ENCODE measurements at regions not wholly inside any gene's neighbourhood (a gene's known extent, or its start where the extent isn't known, plus 50 kb on each side); places are given as distances from the start of the nearest gene placed in this dataset.

GRCh38 chr14:97538749-97539410 lies 741.7 kb downstream of the VRK1 start:
- DNase-seq: no peak
- no peaks in the 10 kb centered on the region for H3K36me3 ChIP-seq (replicated peaks in 1 of 2; ENCODE audit: control insufficient read depth in 1 of 2, insufficient read depth in 2 of 2, low read length in 1 of 2)
- H2AFZ ChIP-seq (ENCODE audit: low read depth): no peak overlapping the region
- H3K79me2 ChIP-seq (ENCODE audit: insufficient read depth): no peaks in the 10 kb centered on the region
- no peaks in the 10 kb centered on the region for H3K4me1 ChIP-seq (ENCODE audit: control insufficient read depth in 1 of 2, insufficient read depth in 2 of 2, low read depth in 1 of 2, low read length in 1 of 2)
- H3K27me3 ChIP-seq (ENCODE audit: insufficient read depth): no peaks in the 10 kb centered on the region
- no peak for TF ChIP-seq EP300 (IDR thresholded peaks at IDR 0.05; ENCODE audit: borderline replicate concordance in 1 of 2, low read depth in 1 of 2, low read length in 1 of 2)
- H3K9me3 ChIP-seq: no peaks in the 10 kb centered on the region
- H3K9me2 ChIP-seq: no peaks in the 10 kb centered on the region
- H3K4me2 ChIP-seq: no peak overlapping the region
- ChIA-PET POLR2A (no interaction called here), CTCF (no interaction called here)
- H3F3A ChIP-seq (replicated peaks; ENCODE audit: insufficient read depth): no peaks in the 10 kb centered on the region
- no peak overlapping the region for H3K9ac ChIP-seq
- WGBS (ENCODE audit: low lambda C conversion rate): 20% methylated on average over 10 of the region's 10 CpGs
- no peaks in the 10 kb centered on the region for H4K20me1 ChIP-seq (ENCODE audit: insufficient read depth)
- H3K27ac ChIP-seq (ENCODE audit: low read depth in 2 of 2, low read length in 1 of 2): no peak overlapping the region
- H3K4me3 ChIP-seq (ENCODE audit: low read depth in 2 of 2, low read length in 1 of 2): no peak overlapping the region

DNA sequence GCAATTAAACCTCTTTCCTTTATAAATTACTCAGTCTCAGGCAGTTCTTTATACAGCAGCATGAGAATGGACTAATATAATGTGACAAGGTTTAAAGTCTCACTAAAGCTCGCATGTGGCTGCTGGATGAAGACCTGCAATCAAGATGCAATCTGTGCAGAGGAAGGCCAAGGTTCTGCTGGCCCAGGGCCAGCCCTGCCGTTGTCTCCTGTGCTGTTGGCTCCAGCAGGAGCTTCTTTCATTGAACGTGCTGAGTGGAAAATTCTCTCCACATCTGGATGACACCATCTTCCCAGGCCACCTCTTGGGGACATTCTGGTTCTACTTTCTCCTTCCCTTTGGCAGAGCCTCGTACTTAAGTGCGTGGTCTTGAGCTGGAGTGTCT lies 742.2 kb downstream of the VRK1 start:
- H3K79me2 ChIP-seq (ENCODE audit: insufficient read depth): no peaks in the 10 kb centered on the region
- H3K27ac ChIP-seq (ENCODE audit: low read depth in 2 of 2, low read length in 1 of 2): no peak overlapping the region
- no peak overlapping the region for H3K4me2 ChIP-seq
- CTCF ChIA-PET: no interaction called here
- no peaks in the 10 kb centered on the region for H3K4me1 ChIP-seq (ENCODE audit: control insufficient read depth in 1 of 2, insufficient read depth in 2 of 2, low read depth in 1 of 2, low read length in 1 of 2)
- H3K36me3 ChIP-seq (replicated peaks in 1 of 2; ENCODE audit: control insufficient read depth in 1 of 2, insufficient read depth in 2 of 2, low read length in 1 of 2): no peaks in the 10 kb centered on the region
- POLR2A ChIA-PET: no interaction called here
- H2AFZ ChIP-seq (ENCODE audit: low read depth): no peak overlapping the region
- no peak overlapping the region for H3K4me3 ChIP-seq (ENCODE audit: low read depth in 2 of 2, low read length in 1 of 2)
- DNase-seq: no peak
- no peaks in the 10 kb centered on the region for H3K9me3 ChIP-seq
- WGBS (ENCODE audit: low lambda C conversion rate): 0% methylated on average over 4 of the region's 5 CpGs
- no peak for TF ChIP-seq USF2 (IDR thresholded peaks at IDR 0.05; ENCODE audit: borderline replicate concordance, low read depth, low read length)
- TF ChIP-seq EZH2phosphoT487 (IDR thresholded peaks at IDR 0.05; ENCODE audit: borderline replicate concordance, low read depth): no peak
- no peak for TF ChIP-seq POLR2AphosphoS5 (IDR thresholded peaks at IDR 0.05; ENCODE audit: low read depth, low read length)
- TF ChIP-seq, protein P1, sequence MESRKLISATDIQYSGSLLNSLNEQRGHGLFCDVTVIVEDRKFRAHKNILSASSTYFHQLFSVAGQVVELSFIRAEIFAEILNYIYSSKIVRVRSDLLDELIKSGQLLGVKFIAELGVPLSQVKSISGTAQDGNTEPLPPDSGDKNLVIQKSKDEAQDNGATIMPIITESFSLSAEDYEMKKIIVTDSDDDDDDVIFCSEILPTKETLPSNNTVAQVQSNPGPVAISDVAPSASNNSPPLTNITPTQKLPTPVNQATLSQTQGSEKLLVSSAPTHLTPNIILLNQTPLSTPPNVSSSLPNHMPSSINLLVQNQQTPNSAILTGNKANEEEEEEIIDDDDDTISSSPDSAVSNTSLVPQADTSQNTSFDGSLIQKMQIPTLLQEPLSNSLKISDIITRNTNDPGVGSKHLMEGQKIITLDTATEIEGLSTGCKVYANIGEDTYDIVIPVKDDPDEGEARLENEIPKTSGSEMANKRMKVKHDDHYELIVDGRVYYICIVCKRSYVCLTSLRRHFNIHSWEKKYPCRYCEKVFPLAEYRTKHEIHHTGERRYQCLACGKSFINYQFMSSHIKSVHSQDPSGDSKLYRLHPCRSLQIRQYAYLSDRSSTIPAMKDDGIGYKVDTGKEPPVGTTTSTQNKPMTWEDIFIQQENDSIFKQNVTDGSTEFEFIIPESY (IDR thresholded peaks at IDR 0.05; ENCODE audit: borderline replicate concordance, low read depth): no peak
- TF ChIP-seq RFX5 (IDR thresholded peaks at IDR 0.05; ENCODE audit: low read length): no peak
- TF ChIP-seq FOXJ3 (CRISPR knock-in tag; IDR thresholded peaks at IDR 0.05): no peak
- no peak for TF ChIP-seq GABPA (IDR thresholded peaks at IDR 0.05; ENCODE audit: low read depth)
- no peak for TF ChIP-seq CTCF (IDR thresholded peaks at IDR 0.05)
- TF ChIP-seq CHD2 (IDR thresholded peaks at IDR 0.05; ENCODE audit: low read length, partially characterized antibody): no peak
- TF ChIP-seq ELF1 (IDR thresholded peaks at IDR 0.05): no peak
- no peak overlapping the region for H3K9ac ChIP-seq
- H3K9me2 ChIP-seq: no peaks in the 10 kb centered on the region
- no peaks in the 10 kb centered on the region for H4K20me1 ChIP-seq (ENCODE audit: insufficient read depth)
- no peaks in the 10 kb centered on the region for H3F3A ChIP-seq (replicated peaks; ENCODE audit: insufficient read depth)
- no peaks in the 10 kb centered on the region for H3K27me3 ChIP-seq (ENCODE audit: insufficient read depth)

Measured in SK-N-SH (cell line).